Stimulated activated naive B cell treated with anti-CD40 and anti-IgM and Interleukin-4, amounts not matched to agents 10 μg/mL and 1 μg/mL and 100 μg/mL, for 72 hours (primary cell): ENCODE measurements at regions not wholly inside any gene's neighbourhood (a gene's known extent, or its start where the extent isn't known, plus 50 kb on each side); places are given as distances from the start of the nearest gene placed in this dataset.

Experiments
- ATAC-seq, 2 donors: fragments of 150-1000 bp; cut with Tn5 transposase; replicated peaks; 2 replicates each; pipeline ENCODE4 v1.10.0; 2021; ENCODE audit warnings: moderate library complexity in 1 of 2
- DNase-seq: peaks from one replicate; pipeline ENCODE4 v3.0.0; 2021
- H3K27ac Mint-ChIP-seq: one replicate; pipeline ENCODE4 v1.8.0; 2022; ENCODE audit warnings: mild to moderate bottlenecking, mixed read lengths
- H3K27me3 Mint-ChIP-seq, 2 donors: one replicate each; pipeline ENCODE4 v1.8.0; 2022; ENCODE audit warnings: mixed read lengths in 2 of 2
- H3K36me3 Mint-ChIP-seq, 2 donors: one replicate each; pipeline ENCODE4 v1.8.0; 2022; ENCODE audit warnings: mixed read lengths in 2 of 2, mild to moderate bottlenecking in 1 of 2
- H3K4me1 Mint-ChIP-seq, 2 donors: one replicate each; pipeline ENCODE4 v1.8.0; 2022; ENCODE audit warnings: mixed read lengths in 2 of 2, mild to moderate bottlenecking in 1 of 2
- H3K4me3 Mint-ChIP-seq, 2 donors: one replicate each; pipeline ENCODE4 v1.8.0; 2022; ENCODE audit warnings: mild to moderate bottlenecking in 2 of 2, mixed read lengths in 2 of 2, moderate library complexity in 1 of 2
- H3K9me3 Mint-ChIP-seq, 2 donors: one replicate each; pipeline ENCODE4 v1.8.0; 2022; ENCODE audit warnings: mixed read lengths in 2 of 2, mild to moderate bottlenecking in 1 of 2

DNA sequence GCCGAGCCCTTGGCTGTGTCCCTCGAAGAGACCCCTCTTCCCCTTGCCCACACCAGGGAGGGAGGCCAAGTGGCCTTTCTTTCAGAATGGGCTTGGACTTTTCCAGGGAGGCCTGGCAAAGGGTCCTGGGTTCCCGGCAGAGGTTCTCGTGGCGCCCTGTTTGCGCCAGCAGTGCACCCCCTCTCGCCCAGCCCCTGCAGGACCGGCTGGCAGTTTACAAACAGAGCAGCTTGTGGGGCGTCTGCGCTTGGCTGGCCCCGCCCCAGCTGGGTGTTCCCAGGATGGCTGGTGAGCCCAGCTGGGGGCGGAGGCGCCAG lies 137.8 kb upstream of the CIBAR2 start:
- H3K27ac Mint-ChIP-seq = no peak overlapping the region
- H3K4me3 Mint-ChIP-seq = no peak overlapping the region
- H3K9me3 Mint-ChIP-seq = no peaks in the 10 kb centered on the region
- DNase-seq (no peak), ATAC-seq (no peak)
- H3K4me1 Mint-ChIP-seq = peaks cover 7 to 10% of the 10 kb centered on the region in 2 donors
- peaks cover 36 to 39% of the 10 kb centered on the region in 2 donors for H3K27me3 Mint-ChIP-seq
- no peaks in the 10 kb centered on the region for H3K36me3 Mint-ChIP-seq

DNA sequence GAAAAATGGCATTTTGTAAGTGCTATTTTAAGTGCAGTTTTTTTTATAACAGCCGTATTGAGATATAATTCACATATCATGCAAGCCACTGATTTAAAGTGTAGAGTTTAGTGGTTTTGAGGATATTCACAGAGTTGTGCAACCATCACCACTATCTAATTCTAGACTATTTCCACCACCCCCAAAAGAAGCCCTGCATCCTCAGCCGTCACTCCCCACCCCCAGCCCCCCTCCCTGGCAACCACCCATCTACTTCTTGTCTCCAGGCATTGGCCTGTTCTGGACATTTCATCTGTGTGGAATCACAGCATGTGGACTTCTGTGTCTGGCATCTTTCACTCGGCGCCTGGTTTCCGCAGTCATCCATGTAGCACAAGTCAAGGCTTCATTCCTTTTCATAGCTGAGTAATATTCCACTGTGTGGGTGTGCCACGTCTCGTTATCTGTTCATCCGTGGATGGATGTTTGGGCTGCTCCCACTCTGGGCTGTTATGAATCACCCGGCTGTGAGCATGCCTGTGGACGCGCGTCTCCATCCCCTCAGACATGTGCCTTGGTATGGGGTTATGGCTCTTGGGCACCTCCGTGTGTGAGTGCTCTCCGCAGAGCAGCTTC lies 138.4 kb upstream of the CIBAR2 start:
- no peak for ATAC-seq
- no peaks in the 10 kb centered on the region for H3K36me3 Mint-ChIP-seq
- H3K27me3 Mint-ChIP-seq = peaks cover 32 to 33% of the 10 kb centered on the region in 2 donors
- no peak overlapping the region for H3K4me3 Mint-ChIP-seq
- peaks cover 6% of the 10 kb centered on the region in 2 donors for H3K4me1 Mint-ChIP-seq
- no peaks in the 10 kb centered on the region for H3K9me3 Mint-ChIP-seq
- DNase-seq = no peak
- no peak overlapping the region for H3K27ac Mint-ChIP-seq

- Mint-ChIP-seq H3K9me3 (no peaks in the 10 kb centered on the region), H3K4me1 (peaks cover 3 to 4% of the 10 kb centered on the region in 2 donors), H3K36me3 (no peaks in the 10 kb centered on the region), H3K4me3 (no peak overlapping the region), H3K27me3 (peaks cover 27 to 31% of the 10 kb centered on the region in 2 donors), H3K27ac (no peak overlapping the region)
- DNase-seq (no peak), ATAC-seq (no peak)
Observed at GRCh38 chr16:85251225-85251760, 139.0 kb upstream of the CIBAR2 start.

GRCh38 chr16:85252014-85252413 lies 139.7 kb upstream of the CIBAR2 start:
- peaks cover 23 to 33% of the 10 kb centered on the region in 2 donors for H3K27me3 Mint-ChIP-seq
- no peaks in the 10 kb centered on the region for H3K36me3 Mint-ChIP-seq
- H3K4me1 Mint-ChIP-seq = peaks cover under 1 to 4% of the 10 kb centered on the region in 2 donors
- H3K9me3 Mint-ChIP-seq = no peaks in the 10 kb centered on the region
- ATAC-seq (no peak), DNase-seq (no peak)
- H3K4me3 Mint-ChIP-seq = no peak overlapping the region
- H3K27ac Mint-ChIP-seq = no peak overlapping the region

DNA sequence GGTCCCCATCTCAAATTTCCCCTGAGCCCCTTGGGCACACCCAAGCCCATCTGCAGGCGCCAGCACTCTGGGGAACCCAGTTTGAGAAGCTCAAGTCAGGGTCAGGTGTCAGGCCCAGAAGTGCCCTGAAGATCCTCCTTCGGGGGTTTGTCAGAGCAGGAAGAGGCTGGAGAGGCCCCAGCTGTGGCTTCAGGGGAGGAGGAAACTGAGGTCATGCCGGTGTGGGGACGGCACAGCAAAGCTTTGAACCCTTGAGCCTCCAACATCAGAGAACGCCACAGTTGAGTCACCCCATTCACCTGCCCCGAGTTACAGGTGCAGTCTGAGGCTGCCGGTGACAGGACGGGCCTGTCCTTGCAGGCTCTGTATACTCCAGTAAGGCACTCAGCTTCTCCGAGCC lies 140.2 kb upstream of the CIBAR2 start:
- no peak overlapping the region for H3K27ac Mint-ChIP-seq
- no peak for DNase-seq
- H3K9me3 Mint-ChIP-seq = no peaks in the 10 kb centered on the region
- peaks cover 18 to 33% of the 10 kb centered on the region in 2 donors for H3K27me3 Mint-ChIP-seq
- H3K36me3 Mint-ChIP-seq = no peaks in the 10 kb centered on the region
- ATAC-seq = no peak
- peaks cover 0 to 4% of the 10 kb centered on the region in 2 donors for H3K4me1 Mint-ChIP-seq
- H3K4me3 Mint-ChIP-seq = no peak overlapping the region

DNA sequence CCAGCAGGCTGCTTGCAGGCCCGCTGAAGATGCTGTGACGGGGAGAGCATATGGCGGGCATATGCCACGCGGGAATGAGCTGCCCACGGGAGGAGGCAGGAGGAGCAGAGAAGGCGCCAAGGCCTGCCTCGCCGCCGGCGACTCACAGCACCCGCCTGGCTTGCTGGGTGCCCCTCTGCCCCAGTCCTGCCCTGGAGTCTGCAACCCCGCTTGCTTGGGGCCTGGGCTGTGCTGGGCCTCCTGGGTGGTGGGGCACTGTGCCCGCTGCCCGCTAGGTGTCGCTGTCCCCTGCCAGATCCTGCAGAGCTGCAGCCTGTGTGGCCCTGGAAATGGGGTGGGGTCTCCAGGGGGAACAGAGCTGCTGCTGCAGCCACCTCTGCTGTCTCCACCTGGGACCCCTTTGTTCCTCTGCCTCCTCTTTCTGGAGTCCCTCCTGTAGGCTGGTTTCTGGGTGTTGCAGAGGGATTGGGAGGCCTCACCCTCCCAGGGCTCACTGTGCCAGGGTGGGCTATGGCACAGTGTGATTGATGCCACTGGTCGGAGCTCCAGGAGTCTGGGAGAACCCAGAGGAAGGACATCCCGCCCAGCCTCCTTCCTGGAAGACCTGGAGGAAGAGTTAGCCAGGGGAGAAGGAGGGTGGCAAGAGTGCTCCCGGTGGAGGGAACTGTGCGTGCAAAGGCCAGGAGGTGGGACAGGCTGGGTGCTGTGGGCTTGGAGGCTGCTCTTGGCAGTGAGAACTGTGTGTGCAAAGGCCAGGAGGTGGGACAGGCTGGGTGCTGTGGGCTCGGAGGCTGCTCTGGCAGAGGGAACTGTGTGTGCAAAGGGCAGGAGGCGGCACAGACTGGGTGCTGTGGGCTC lies 141.0 kb upstream of the CIBAR2 start:
- peak; percentile 34 for DNase-seq
- ATAC-seq = peak; percentile 93 to 94
- Mint-ChIP-seq H3K4me3 (no peak overlapping the region), H3K9me3 (no peaks in the 10 kb centered on the region), H3K27me3 (peaks cover 20 to 36% of the 10 kb centered on the region in 2 donors), H3K36me3 (no peaks in the 10 kb centered on the region), H3K27ac (no peak overlapping the region), H3K4me1 (peaks cover 0 to 10% of the 10 kb centered on the region in 2 donors)

DNA sequence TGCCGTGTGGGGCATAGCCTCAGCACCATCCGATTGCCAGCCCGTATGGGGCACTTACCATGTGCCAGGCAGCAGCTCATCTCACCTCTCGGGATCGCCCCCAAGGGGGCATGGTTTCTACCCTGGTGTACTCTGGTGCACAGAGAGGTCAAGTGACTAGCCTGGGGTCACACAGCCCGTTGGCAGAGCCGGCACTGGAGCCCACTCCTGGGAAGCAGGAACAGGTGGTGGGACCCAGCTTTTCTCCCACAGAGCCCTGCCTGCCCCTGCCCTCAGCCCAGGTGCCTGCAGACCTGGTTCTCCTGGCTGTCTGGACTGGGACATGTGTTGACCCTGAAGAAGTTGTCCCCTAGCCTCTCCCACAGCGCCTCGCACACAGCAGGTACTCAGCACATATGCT lies 141.8 kb upstream of the CIBAR2 start:
- DNase-seq (no peak), ATAC-seq (no peak)
- Mint-ChIP-seq H3K27ac (no peak overlapping the region), H3K4me3 (no peak overlapping the region), H3K9me3 (no peaks in the 10 kb centered on the region), H3K36me3 (no peaks in the 10 kb centered on the region), H3K27me3 (peaks cover 22 to 37% of the 10 kb centered on the region in 2 donors), H3K4me1 (peaks cover 4 to 17% of the 10 kb centered on the region in 2 donors)

GRCh38 chr16:85254921-85255320 lies 142.6 kb upstream of the CIBAR2 start:
- ATAC-seq = no peak

GRCh38 chr16:85255777-85256176 lies 143.5 kb upstream of the CIBAR2 start:
- H3K4me3 Mint-ChIP-seq = no peak overlapping the region
- H3K9me3 Mint-ChIP-seq = no peaks in the 10 kb centered on the region
- H3K27me3 Mint-ChIP-seq = peaks cover 37 to 43% of the 10 kb centered on the region in 2 donors
- no peaks in the 10 kb centered on the region for H3K36me3 Mint-ChIP-seq
- no peak for ATAC-seq
- DNase-seq = no peak
- no peak overlapping the region for H3K27ac Mint-ChIP-seq
- peaks cover 13 to 32% of the 10 kb centered on the region in 2 donors for H3K4me1 Mint-ChIP-seq

More at GRCh38 chr16:85254921-85255320, 142.6 kb upstream of the CIBAR2 start:
- H3K27ac Mint-ChIP-seq = no peak overlapping the region
- H3K27me3 Mint-ChIP-seq = peaks cover 30 to 45% of the 10 kb centered on the region in 2 donors
- H3K4me3 Mint-ChIP-seq = no peak overlapping the region
- no peak for DNase-seq
- H3K36me3 Mint-ChIP-seq = no peaks in the 10 kb centered on the region
- H3K4me1 Mint-ChIP-seq = peaks cover 11 to 26% of the 10 kb centered on the region in 2 donors
- H3K9me3 Mint-ChIP-seq = no peaks in the 10 kb centered on the region

DNA sequence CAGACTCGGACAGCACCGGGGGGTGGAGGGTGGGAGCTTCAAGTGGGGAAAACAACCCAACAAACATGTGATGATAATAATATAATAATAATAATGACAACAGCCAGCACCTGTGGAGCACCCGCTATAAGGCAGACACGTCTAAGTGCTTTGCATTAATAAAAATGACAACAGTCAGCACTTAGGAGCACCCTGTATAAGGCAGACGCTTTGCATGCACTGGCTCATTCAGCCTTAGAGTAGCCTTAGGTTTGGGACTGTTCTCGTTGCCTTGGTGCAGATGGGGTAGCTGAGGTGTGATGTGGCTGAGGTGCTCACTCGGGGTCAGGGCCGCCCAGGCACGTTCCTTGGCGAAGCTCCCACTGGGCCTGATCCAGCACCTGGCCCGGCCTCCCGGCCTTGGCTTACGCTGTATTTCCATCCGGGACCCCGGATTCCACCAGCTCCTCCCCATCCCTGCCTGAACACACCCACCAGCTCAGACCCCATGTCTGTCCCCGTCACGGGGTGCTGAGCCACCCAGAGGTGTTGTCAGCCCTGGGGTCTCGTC lies 144.0 kb upstream of the CIBAR2 start:
- peaks cover 41 to 42% of the 10 kb centered on the region in 2 donors for H3K27me3 Mint-ChIP-seq
- no peak for DNase-seq
- H3K4me1 Mint-ChIP-seq = peaks cover 18 to 37% of the 10 kb centered on the region in 2 donors
- no peak overlapping the region for H3K27ac Mint-ChIP-seq
- ATAC-seq = no peak
- H3K4me3 Mint-ChIP-seq = no peak overlapping the region
- H3K36me3 Mint-ChIP-seq = no peaks in the 10 kb centered on the region
- H3K9me3 Mint-ChIP-seq = no peaks in the 10 kb centered on the region

GRCh38 chr16:85257483-85257882 lies 145.2 kb upstream of the CIBAR2 start:
- Mint-ChIP-seq H3K4me3 (no peak overlapping the region), H3K4me1 (peaks cover 28 to 49% of the 10 kb centered on the region in 2 donors), H3K27me3 (peaks cover 44% of the 10 kb centered on the region in 2 donors), H3K36me3 (no peaks in the 10 kb centered on the region), H3K9me3 (no peaks in the 10 kb centered on the region), H3K27ac (no peak overlapping the region)
- DNase-seq (no peak), ATAC-seq (no peak)

DNA sequence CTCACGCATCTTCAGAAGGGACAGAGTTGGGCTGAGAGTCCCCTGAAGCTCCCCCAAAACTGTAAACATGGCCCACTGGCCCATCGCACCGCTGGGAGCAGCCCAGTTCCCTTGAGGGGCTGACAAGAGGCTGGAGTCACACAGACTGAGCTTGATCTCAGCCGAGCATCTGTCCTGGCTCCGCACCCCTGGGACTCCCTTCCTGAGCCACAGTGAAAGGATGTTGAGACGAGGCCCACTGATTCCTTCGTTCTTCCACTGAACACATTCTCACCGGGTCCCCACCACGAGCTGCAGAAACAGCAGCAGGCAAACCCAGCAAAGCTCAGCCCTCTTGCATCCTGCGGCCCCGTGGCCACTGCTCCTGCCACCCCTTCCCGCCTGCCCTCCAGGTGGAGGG lies 145.9 kb upstream of the CIBAR2 start:
- Mint-ChIP-seq H3K27me3 (peaks cover 44% of the 10 kb centered on the region in 2 donors), H3K27ac (no peak overlapping the region), H3K36me3 (no peaks in the 10 kb centered on the region), H3K4me3 (no peak overlapping the region), H3K9me3 (no peaks in the 10 kb centered on the region), H3K4me1 (peaks cover 28 to 51% of the 10 kb centered on the region in 2 donors)
- DNase-seq = no peak
- no peak for ATAC-seq

- Mint-ChIP-seq H3K4me3 (peak overlapping the region in 1 of 2 donors; percentile 19), H3K27ac (no peak overlapping the region), H3K4me1 (peaks cover 28 to 47% of the 10 kb centered on the region in 2 donors), H3K36me3 (no peaks in the 10 kb centered on the region), H3K27me3 (peaks cover 40 to 41% of the 10 kb centered on the region in 2 donors), H3K9me3 (no peaks in the 10 kb centered on the region)
- DNase-seq (no peak), ATAC-seq (no peak)
Observed at GRCh38 chr16:85258629-85259028, 146.4 kb upstream of the CIBAR2 start.

- Mint-ChIP-seq H3K4me1 (peaks cover 28 to 47% of the 10 kb centered on the region in 2 donors), H3K27ac (no peak overlapping the region), H3K27me3 (peaks cover 38 to 39% of the 10 kb centered on the region in 2 donors), H3K4me3 (no peak overlapping the region), H3K9me3 (no peaks in the 10 kb centered on the region), H3K36me3 (no peaks in the 10 kb centered on the region)
- no peak for DNase-seq
- ATAC-seq = peak; percentile 8 to 17
Observed at GRCh38 chr16:85259115-85259831, 147.0 kb upstream of the CIBAR2 start.
